ENCODE measurements at regions not wholly inside any gene's neighbourhood (a gene's known extent, or its start where the extent isn't known, plus 50 kb on each side); places are given as distances from the start of the nearest gene placed in this dataset.

- DNase-seq (ENCODE audit: low read depth) = no peak
- H3K4me3 ChIP-seq (ENCODE audit: low read depth, low read length) = no peak overlapping the region
- no peak for TF ChIP-seq CTCF (IDR thresholded peaks at IDR 0.05; ENCODE audit: low read depth, low read length, missing control alignments)
Observed at GRCh38 chr17:51430591-51430990, 170.2 kb downstream of the UTP18 start.

GRCh38 chr17:51434434-51435170 is 174.3 kb downstream of the UTP18 start:
- TF ChIP-seq CTCF (IDR thresholded peaks at IDR 0.05; ENCODE audit: low read depth, low read length, missing control alignments) = no peak
- no peak for DNase-seq (ENCODE audit: low read depth)
- no peak overlapping the region for H3K4me3 ChIP-seq (ENCODE audit: low read depth, low read length)

GRCh38 chr17:51435171-51435552 is 174.8 kb downstream of the UTP18 start:
- no peak for TF ChIP-seq CTCF (IDR thresholded peaks at IDR 0.05; ENCODE audit: low read depth, low read length, missing control alignments)
- no peak for DNase-seq (ENCODE audit: low read depth)
- H3K4me3 ChIP-seq (ENCODE audit: low read depth, low read length) = no peak overlapping the region

GRCh38 chr17:51435641-51436091 is 175.3 kb downstream of the UTP18 start:
- peak; percentile 77 for TF ChIP-seq CTCF (IDR thresholded peaks at IDR 0.05; ENCODE audit: low read depth, low read length, missing control alignments)
- H3K4me3 ChIP-seq (ENCODE audit: low read depth, low read length) = no peak overlapping the region
- DNase-seq (ENCODE audit: low read depth) = no peak

GRCh38 chr17:51439395-51440229 is 179.3 kb downstream of the UTP18 start:
- no peak for DNase-seq (ENCODE audit: low read depth)
- no peak overlapping the region for H3K4me3 ChIP-seq (ENCODE audit: low read depth, low read length)

GRCh38 chr17:51441431-51441830 is 181.1 kb downstream of the UTP18 start:
- DNase-seq (ENCODE audit: low read depth) = no peak
- TF ChIP-seq CTCF (IDR thresholded peaks at IDR 0.05; ENCODE audit: low read depth, low read length, missing control alignments) = no peak
- H3K4me3 ChIP-seq (ENCODE audit: low read depth, low read length) = no peak overlapping the region

More at GRCh38 chr17:51439395-51440229, 179.3 kb downstream of the UTP18 start:
- TF ChIP-seq CTCF (IDR thresholded peaks at IDR 0.05; ENCODE audit: low read depth, low read length, missing control alignments) = no peak

Data from GM12864 (cell line).